ENCODE measurements at regions not wholly inside any gene's neighbourhood (a gene's known extent, or its start where the extent isn't known, plus 50 kb on each side); places are given as distances from the start of the nearest gene placed in this dataset.
A peak's percentile ranks its signal among the peaks of the same experiment; 100 is the strongest.

GRCh38 chr16:86942151-86943051 lies 364.1 kb downstream of the FOXL1 start:
- H3K36me3 ChIP-seq (ENCODE audit: insufficient read depth, low read length, poor library complexity, severe bottlenecking), result no peaks in the 10 kb centered on the region
- peaks cover 1% of the 10 kb centered on the region for H3K27me3 ChIP-seq (replicated peaks; ENCODE audit: insufficient read depth, low read depth, low read length, poor library complexity)
- intact Hi-C loops (cut with micrococcal nuclease; ENCODE audit: unreplicated experiment), result no loop called here
- ChIA-PET POLR2A (ENCODE audit: low non-redundant PET) (no interaction called here), CTCF (no interaction called here)
- H3K4me3 ChIP-seq (ENCODE audit: low read depth, low read length, poor library complexity, severe bottlenecking), result no peak overlapping the region
- no peak for DNase-seq (ENCODE audit: low spot score)
- TF ChIP-seq, protein P1, sequence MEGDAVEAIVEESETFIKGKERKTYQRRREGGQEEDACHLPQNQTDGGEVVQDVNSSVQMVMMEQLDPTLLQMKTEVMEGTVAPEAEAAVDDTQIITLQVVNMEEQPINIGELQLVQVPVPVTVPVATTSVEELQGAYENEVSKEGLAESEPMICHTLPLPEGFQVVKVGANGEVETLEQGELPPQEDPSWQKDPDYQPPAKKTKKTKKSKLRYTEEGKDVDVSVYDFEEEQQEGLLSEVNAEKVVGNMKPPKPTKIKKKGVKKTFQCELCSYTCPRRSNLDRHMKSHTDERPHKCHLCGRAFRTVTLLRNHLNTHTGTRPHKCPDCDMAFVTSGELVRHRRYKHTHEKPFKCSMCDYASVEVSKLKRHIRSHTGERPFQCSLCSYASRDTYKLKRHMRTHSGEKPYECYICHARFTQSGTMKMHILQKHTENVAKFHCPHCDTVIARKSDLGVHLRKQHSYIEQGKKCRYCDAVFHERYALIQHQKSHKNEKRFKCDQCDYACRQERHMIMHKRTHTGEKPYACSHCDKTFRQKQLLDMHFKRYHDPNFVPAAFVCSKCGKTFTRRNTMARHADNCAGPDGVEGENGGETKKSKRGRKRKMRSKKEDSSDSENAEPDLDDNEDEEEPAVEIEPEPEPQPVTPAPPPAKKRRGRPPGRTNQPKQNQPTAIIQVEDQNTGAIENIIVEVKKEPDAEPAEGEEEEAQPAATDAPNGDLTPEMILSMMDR (conservative IDR thresholded peaks at IDR 0.05; ENCODE audit: low read depth, low read length), result no peak
- no peak for TF ChIP-seq EZH2 (IDR thresholded peaks at IDR 0.05; ENCODE audit: borderline replicate concordance, low read depth, low read length, poor library complexity, severe bottlenecking)
- no TSS peak for BruUV-seq (replicated peaks)
- no peak overlapping the region for H3K27ac ChIP-seq (ENCODE audit: low read depth, low read length, poor library complexity, severe bottlenecking)
- H3K9me3 ChIP-seq (ENCODE audit: low read depth, low read length, poor library complexity, severe bottlenecking), result no peaks in the 10 kb centered on the region
- peaks cover 13% of the 10 kb centered on the region for H3K4me1 ChIP-seq (ENCODE audit: insufficient read depth, low read length, poor library complexity, severe bottlenecking)

- TF ChIP-seq, protein P1 (conservative IDR thresholded peaks at IDR 0.05; ENCODE audit: low read depth, low read length), result no peak
- TF ChIP-seq EZH2 (IDR thresholded peaks at IDR 0.05; ENCODE audit: borderline replicate concordance, low read depth, low read length, poor library complexity, severe bottlenecking), result no peak
- BruUV-seq (replicated peaks), result no TSS peak
- H3K4me1 ChIP-seq (ENCODE audit: insufficient read depth, low read length, poor library complexity, severe bottlenecking), result peaks cover 13% of the 10 kb centered on the region
- no peaks in the 10 kb centered on the region for H3K36me3 ChIP-seq (ENCODE audit: insufficient read depth, low read length, poor library complexity, severe bottlenecking)
- no peaks in the 10 kb centered on the region for H3K27me3 ChIP-seq (replicated peaks; ENCODE audit: insufficient read depth, low read depth, low read length, poor library complexity)
- ChIA-PET POLR2A (ENCODE audit: low non-redundant PET) (no interaction called here), CTCF (no interaction called here)
- H3K27ac ChIP-seq (ENCODE audit: low read depth, low read length, poor library complexity, severe bottlenecking), result no peak overlapping the region
- DNase-seq (ENCODE audit: low spot score), result no peak
- intact Hi-C loops (cut with micrococcal nuclease; ENCODE audit: unreplicated experiment), result no loop called here
- no peaks in the 10 kb centered on the region for H3K9me3 ChIP-seq (ENCODE audit: low read depth, low read length, poor library complexity, severe bottlenecking)
- no peak overlapping the region for H3K4me3 ChIP-seq (ENCODE audit: low read depth, low read length, poor library complexity, severe bottlenecking)
Observed at GRCh38 chr16:86945166-86945900, 367.0 kb downstream of the FOXL1 start.

- ChIA-PET CTCF (no interaction called here), POLR2A (ENCODE audit: low non-redundant PET) (no interaction called here)
- H3K4me3 ChIP-seq (ENCODE audit: low read depth, low read length, poor library complexity, severe bottlenecking), result no peak overlapping the region
- BruUV-seq (replicated peaks), result no TSS peak
- H3K36me3 ChIP-seq (ENCODE audit: insufficient read depth, low read length, poor library complexity, severe bottlenecking), result no peaks in the 10 kb centered on the region
- no peaks in the 10 kb centered on the region for H3K9me3 ChIP-seq (ENCODE audit: low read depth, low read length, poor library complexity, severe bottlenecking)
- TF ChIP-seq EZH2 (IDR thresholded peaks at IDR 0.05; ENCODE audit: borderline replicate concordance, low read depth, low read length, poor library complexity, severe bottlenecking), result no peak
- TF ChIP-seq, protein P1 (conservative IDR thresholded peaks at IDR 0.05; ENCODE audit: low read depth, low read length), result no peak
- H3K27me3 ChIP-seq (replicated peaks; ENCODE audit: insufficient read depth, low read depth, low read length, poor library complexity), result no peaks in the 10 kb centered on the region
- no peak overlapping the region for H3K27ac ChIP-seq (ENCODE audit: low read depth, low read length, poor library complexity, severe bottlenecking)
- intact Hi-C loops (cut with micrococcal nuclease; ENCODE audit: unreplicated experiment), result no loop called here
- peaks cover 13% of the 10 kb centered on the region for H3K4me1 ChIP-seq (ENCODE audit: insufficient read depth, low read length, poor library complexity, severe bottlenecking)
- DNase-seq (ENCODE audit: low spot score), result peak; percentile 44
Observed at GRCh38 chr16:86946396-86946795, 368.0 kb downstream of the FOXL1 start.
